GM21825 (cell line): ENCODE measurements at regions not wholly inside any gene's neighbourhood (a gene's known extent, or its start where the extent isn't known, plus 50 kb on each side); places are given as distances from the start of the nearest gene placed in this dataset.
"Not testable (repeated sequence)": the region's sequence is repeated elsewhere in the genome, so short reads cannot be mapped to it uniquely, and the experiment has no call there.

Experiments
- ATAC-seq: cut with Tn5 transposase; IDR thresholded peaks from one replicate; pipeline ENCODE4 v1.9.1; 2021; ENCODE audit warnings: mild to moderate bottlenecking, moderate library complexity; ENCODE audit not compliant: unreplicated experiment

- no peak for ATAC-seq
Measured at GRCh38 chr6:91075244-91075976, 488.5 kb upstream of the MAP3K7 start.

DNA sequence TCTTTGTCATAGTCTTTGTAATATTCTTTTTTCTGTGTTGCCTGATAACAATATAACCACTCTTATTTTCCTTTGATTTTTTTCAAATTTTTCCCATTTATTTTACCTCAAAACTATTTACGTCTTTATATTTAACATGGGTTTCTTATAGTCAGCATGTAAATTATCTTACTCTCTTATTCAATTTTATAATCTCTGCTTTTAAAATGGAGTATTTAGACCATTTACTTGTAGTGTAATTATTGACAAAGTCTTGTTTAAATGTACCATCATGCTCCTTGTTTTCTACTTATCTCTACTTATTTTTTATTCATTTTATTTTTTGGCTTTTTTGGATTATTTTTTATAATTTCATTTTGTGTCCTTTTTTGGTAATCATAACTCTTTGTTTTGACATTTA lies 476.5 kb upstream of the MAP3K7 start:
- no peak for ATAC-seq

DNA sequence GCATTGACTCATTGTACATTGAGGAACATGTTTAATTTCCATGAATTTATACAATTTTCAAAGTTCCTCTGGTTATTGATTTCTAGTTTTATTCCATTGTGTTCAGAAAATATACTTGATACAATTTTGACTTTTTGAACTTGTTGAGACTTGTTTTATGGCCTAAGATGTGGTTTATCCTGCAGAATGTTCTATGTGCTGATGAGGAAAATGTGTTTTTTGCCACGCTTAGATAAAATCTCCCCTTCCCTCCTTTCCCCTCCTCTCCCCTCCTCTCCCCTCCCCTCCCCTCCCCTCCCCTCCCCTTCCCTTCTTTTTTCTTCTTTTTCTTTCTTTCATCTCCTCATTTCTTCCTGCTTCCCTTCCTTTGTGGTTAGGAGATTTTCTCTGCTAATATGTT lies 470.8 kb upstream of the MAP3K7 start:
- ATAC-seq = no peak

- no peak for ATAC-seq
Measured at GRCh38 chr6:91055959-91056358, 469.1 kb upstream of the MAP3K7 start.

DNA sequence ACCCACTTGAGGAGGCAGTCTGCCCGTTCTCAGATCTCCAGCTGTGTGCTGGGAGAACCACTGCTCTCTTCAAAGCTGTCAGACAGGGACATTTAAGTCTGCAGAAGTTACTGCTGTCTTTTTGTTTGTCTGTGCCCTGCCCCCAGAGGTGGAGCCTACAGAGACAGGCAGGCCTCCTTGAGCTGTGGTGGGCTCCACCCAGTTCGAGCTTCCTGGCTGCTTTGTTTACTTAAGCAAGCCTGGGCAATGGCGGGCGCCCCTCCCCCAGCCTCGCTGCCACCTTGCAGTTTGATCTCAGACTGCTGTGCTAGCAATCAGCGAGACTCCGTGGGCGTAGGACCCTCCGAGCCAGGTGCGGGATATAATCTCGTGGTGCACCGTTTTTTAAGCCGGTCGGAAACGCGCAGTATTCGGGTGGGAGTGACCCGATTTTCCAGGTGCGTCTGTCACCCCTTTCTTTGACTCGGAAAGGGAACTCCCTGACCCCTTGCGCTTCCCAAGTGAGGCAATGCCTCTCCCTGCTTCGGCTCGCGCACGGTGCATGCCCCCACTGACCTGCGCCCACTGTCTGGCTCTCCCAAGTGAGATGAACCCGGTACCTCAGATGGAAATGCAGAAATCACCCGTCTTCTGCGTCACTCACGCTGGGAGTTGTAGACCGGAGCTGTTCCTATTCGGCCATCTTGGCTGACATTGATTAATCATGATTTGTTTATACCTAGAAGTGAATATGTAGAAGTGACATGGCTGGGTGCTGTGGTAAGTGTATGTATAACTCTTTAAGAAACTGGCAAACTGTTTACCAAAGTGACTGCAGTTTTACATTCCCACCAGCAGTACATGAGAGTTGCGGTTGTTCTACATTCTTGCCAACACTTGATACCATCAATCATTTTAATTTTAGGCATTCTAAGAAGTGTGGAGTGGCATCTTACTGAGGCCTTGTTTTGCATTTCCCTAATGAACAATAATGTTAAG lies 465.9 kb upstream of the MAP3K7 start:
- ATAC-seq = not testable (repeated sequence)

DNA sequence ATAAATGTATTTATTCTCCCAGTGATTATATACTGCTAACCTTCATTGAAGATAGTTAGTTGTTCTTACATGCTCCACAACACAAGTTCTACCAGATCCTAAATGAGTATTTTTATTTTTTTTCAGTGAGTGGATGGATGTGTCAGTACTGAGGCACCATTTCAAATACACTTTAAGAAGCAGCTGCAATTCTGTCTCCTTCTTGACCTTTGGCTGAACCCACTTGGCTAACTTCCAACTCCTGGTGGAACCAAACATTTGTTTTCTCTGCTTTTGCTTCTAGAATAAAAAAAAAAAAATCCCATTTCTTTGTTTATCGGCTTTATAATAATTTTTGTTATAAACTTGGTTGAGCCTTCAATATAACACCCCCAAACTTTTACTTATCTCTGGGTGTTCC lies 458.3 kb upstream of the MAP3K7 start:
- ATAC-seq = no peak

DNA sequence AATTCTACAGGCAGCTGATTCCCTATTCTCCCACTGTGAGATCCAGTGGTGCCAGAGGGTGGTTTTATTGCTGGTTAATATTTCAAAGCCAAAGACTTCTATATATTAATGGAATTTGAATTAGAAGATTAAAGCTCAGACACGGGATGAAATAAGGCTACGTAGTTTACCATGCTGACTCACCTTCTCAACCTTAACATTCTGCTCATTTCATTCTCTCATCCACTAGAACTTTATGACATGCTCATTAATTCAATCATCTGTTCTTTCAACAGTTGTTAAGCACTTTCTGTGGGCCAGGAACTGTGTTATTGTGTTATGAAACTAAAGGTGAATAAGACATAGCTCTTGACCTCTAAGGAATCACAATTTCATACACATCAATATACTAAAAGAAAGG lies 456.9 kb upstream of the MAP3K7 start:
- ATAC-seq = no peak

DNA sequence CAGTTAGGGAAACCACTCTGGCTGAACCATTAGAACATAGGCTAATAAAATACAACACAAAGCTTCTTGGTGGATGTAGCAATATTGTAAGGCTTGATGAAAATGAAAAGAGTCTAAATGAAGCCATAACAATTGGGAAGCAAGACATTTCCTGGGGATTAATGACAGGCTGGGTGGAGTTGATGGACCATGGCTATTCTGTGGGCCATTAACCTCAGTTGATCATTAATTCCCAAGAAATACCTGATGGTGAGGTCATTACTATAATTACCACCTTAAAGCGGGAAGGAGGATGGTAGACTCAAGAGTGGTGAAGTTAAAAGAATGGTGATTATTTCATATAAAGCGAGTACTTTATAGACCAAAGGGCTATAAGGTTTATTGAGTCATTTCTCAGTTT lies 455.8 kb upstream of the MAP3K7 start:
- no peak for ATAC-seq

DNA sequence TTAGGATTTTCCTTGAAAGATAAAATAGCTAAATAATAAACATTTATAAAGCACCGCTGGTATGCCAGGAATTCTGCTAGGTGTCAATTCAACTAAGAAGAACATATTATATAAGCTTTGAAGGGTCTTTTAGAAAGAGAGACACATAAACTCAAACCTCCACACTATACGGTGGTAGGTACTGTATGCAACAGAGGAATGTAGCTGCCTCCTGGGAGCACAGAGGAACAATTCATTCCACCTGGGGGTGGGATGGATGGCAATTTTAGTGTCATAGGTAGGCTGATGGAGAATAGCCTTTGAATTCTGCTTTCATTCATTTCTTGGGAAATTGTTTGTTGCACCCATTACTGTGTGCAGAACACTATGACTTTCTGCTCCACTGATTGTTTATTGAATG lies 447.1 kb upstream of the MAP3K7 start:
- no peak for ATAC-seq

- ATAC-seq = no peak
Measured at GRCh38 chr6:91031581-91031980, 444.7 kb upstream of the MAP3K7 start.

GRCh38 chr6:91029211-91029610 lies 442.3 kb upstream of the MAP3K7 start:
- no peak for ATAC-seq

- no peak for ATAC-seq
Measured at GRCh38 chr6:91023529-91023928, 436.7 kb upstream of the MAP3K7 start.

DNA sequence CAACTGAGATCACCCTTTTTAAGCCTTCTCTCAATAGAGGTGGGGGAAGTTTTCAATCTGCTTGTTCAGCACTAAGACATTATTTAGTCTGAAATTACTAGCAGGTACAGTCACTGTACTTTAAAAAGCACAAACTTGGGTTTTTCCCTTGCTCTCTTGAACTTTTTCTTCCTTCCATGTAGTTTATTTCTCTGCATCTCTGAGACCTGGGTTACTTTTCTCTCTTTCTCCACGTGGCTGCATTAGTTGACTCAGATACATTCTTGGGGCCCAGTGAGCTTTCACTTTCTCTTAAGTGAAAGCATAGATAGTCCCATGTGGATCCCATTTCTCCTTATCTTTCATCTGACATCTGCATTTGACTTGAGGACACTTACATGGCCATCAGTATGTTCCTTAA lies 433.9 kb upstream of the MAP3K7 start:
- peak; percentile 73 for ATAC-seq

- no peak for ATAC-seq
Measured at GRCh38 chr6:91018586-91018985, 431.7 kb upstream of the MAP3K7 start.

DNA sequence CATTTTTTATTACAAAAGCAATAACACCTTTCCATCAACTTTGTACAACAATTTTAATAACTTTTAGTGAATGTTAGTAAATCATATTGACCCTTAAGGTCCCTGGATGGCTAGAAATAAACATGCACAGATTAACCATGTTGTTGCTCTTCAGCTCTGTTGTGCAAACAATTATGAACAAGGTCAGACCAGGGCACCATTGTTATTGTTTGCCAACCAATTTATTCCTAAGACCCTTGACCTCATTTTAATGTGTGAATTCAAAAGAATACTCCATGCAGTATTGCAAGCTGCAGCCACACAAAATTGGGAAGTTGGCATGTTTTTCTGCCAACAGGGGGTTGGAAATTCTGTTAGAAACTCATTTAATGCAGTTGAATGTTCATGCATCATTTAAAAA lies 426.6 kb upstream of the MAP3K7 start:
- ATAC-seq = no peak

- no peak for ATAC-seq
Measured at GRCh38 chr6:90997076-90997475, 410.2 kb upstream of the MAP3K7 start.

DNA sequence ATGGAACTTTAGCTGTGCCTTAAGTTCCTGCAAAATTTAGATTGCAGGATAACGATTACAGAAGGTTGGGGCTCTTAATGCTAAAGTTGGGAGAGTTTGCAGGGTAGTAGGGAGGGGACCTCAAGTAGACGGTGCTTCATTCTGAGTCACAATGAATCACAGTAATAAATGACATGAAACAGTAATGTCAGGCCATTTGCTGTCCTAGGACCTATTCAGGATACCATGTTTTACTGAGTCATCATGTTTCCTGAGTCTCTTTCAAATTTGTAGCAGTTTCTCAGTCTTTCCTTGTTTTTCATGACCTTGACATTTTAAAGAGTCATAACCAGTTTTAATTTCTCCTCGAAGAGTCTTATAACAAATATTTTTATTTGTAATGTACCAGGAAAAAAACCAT lies 406.9 kb upstream of the MAP3K7 start:
- no peak for ATAC-seq

DNA sequence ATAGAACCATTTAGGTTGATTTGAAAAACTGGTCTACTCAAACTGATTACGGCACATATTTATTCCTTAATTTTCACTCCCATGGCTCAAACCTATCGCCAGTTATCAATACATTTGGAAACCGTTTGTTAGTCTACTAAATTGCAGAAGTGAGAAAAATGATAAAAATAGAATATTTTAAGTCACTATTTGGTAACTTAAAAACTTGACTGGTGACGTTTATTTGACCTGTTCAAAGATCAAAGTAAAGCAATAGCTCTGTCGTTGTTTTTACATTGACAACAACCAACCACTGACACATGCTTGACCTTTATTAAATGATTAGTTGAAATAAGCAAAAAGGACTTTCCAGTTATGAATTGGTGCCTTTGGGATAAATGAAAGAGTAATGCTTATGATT lies 402.9 kb upstream of the MAP3K7 start:
- no peak for ATAC-seq

GRCh38 chr6:90984066-90984465 lies 397.2 kb upstream of the MAP3K7 start:
- ATAC-seq = no peak

- ATAC-seq = no peak
Measured at GRCh38 chr6:90983462-90983861, 396.6 kb upstream of the MAP3K7 start.

DNA sequence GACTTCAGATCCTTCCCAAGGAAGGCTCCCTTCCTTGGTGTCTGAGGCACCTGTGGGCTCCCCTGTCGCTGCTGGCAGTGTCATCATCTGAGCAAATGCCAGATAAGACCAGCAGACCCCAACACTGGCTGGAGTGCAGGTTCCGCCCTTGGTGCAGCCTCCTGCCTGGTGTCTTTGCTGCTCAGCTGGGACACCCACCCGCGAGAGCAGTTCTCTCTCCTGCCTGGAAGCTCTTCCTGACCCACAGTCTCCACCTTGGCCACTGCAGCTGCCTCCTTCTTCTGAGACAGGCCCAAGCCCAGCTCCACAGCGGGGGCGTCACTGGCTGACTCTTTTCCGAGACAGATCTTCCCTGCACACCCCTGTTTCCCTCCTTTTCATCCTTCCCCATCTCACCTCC lies 395.7 kb upstream of the MAP3K7 start:
- ATAC-seq = no peak

DNA sequence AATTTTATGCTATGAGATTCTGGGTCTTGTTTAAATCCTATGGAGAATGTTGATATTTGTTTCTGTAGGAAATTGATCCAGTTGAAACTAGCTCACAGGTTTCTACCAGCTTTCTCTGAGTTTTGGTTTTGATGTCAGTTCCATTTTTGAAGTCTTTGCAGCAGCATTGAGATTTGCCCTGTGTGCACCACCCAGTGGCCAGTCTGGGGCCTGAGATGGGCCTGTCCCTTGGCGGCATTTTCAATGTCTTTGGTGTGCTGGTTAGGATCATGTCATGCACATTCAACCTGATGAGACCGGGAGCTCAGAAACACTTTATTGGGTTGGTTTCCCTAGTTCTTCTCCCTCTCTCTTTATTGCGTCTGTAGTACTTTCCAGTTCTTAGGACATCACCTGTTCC lies 395.2 kb upstream of the MAP3K7 start:
- no peak for ATAC-seq
